Gastroesophageal sphincter (tissue), 3 donors: ENCODE measurements at regions not wholly inside any gene's neighbourhood (a gene's known extent, or its start where the extent isn't known, plus 50 kb on each side); places are given as distances from the start of the nearest gene placed in this dataset.

Experiments used
- POLR2A ChIP-seq, 2 donors: fragments of 450-650 bp; IDR thresholded peaks; one replicate each; pipeline ENCODE4 v1.6.1; 2017; ENCODE audit warnings: antibody characterized with exemption in 2 of 2, mild to moderate bottlenecking in 2 of 2, moderate library complexity in 1 of 2
- TF ChIP-seq, protein P1 (sequence below), 4 experiments: fragments of 200-600 bp in 2 of 4; fragments of 450-650 bp in 2 of 4; sonication (generic) in 1 of 4; IDR thresholded peaks; one replicate each; pipeline ENCODE4 v1.5.1; 2017 to 2019; ENCODE audit warnings: antibody characterized with exemption in 4 of 4, mild to moderate bottlenecking in 2 of 4, moderate library complexity in 2 of 4

DNA sequence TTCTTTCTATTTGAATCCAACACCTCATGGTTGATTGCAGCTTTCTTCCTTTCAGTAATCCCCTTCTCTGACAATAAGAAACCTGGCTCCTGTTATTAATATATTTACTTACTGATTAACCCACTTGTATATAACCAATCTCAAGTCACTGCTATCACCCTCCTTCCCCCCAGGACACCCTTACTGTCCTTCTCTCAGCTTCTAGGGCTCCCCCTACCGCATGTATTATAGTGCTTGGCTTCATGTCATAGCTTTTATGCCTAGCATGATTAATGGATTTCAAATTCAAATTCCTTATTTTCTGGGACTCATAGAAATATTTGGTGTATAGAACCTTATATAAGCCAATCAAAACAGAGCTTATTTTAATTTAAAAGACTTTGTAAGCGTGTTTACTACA, 75.7 kb upstream of the BNIP2 start:
- TF ChIP-seq, protein P1, sequence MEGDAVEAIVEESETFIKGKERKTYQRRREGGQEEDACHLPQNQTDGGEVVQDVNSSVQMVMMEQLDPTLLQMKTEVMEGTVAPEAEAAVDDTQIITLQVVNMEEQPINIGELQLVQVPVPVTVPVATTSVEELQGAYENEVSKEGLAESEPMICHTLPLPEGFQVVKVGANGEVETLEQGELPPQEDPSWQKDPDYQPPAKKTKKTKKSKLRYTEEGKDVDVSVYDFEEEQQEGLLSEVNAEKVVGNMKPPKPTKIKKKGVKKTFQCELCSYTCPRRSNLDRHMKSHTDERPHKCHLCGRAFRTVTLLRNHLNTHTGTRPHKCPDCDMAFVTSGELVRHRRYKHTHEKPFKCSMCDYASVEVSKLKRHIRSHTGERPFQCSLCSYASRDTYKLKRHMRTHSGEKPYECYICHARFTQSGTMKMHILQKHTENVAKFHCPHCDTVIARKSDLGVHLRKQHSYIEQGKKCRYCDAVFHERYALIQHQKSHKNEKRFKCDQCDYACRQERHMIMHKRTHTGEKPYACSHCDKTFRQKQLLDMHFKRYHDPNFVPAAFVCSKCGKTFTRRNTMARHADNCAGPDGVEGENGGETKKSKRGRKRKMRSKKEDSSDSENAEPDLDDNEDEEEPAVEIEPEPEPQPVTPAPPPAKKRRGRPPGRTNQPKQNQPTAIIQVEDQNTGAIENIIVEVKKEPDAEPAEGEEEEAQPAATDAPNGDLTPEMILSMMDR (IDR thresholded peaks at IDR 0.05): no peak
- no peak for TF ChIP-seq POLR2A (IDR thresholded peaks at IDR 0.05)
